GM23338 (cell line): ENCODE measurements at regions not wholly inside any gene's neighbourhood (a gene's known extent, or its start where the extent isn't known, plus 50 kb on each side); places are given as distances from the start of the nearest gene placed in this dataset.

Source experiments
- ATAC-seq: fragments of 200-7000 bp; cut with Tn5 transposase; 3 replicates; pipeline ENCODE4 v1.9.1; 2020
- DNase-seq: peaks from one replicate; pipeline ENCODE4 v3.0.0-alpha.2; 2015; ENCODE audit warnings: low spot score
- H2AFZ ChIP-seq: fragments of 200-600 bp; sonication (generic); 2 replicates; pipeline ENCODE4 v1.8.0; 2016; ENCODE audit warnings: antibody characterized with exemption, mild to moderate bottlenecking, moderate library complexity
- H3F3A ChIP-seq: fragments of 200-600 bp; sonication (generic); replicated peaks from 2 replicates; pipeline ENCODE4 v1.8.0; 2017; ENCODE audit warnings: antibody characterized with exemption, mixed run types, low read depth
- H3K27ac ChIP-seq: fragments of 200-600 bp; sonication (generic); 2 replicates; pipeline ENCODE4 v1.6.1; 2016; ENCODE audit warnings: low read depth
- H3K27me3 ChIP-seq: fragments of 200-600 bp; sonication (generic); 2 replicates; pipeline ENCODE4 v1.8.0; 2016; ENCODE audit warnings: mild to moderate bottlenecking, mixed run types, moderate library complexity; ENCODE audit not compliant: insufficient read depth
- H3K36me3 ChIP-seq: fragments of 200-600 bp; sonication (generic); 2 replicates; pipeline ENCODE4 v1.8.0; 2016; ENCODE audit warnings: mild to moderate bottlenecking; ENCODE audit not compliant: insufficient read depth
- H3K4me1 ChIP-seq: fragments of 200-600 bp; sonication (generic); 2 replicates; pipeline ENCODE4 v1.8.0; 2016; ENCODE audit warnings: mild to moderate bottlenecking, moderate library complexity; ENCODE audit not compliant: insufficient read depth
- H3K4me2 ChIP-seq: fragments of 200-600 bp; sonication (generic); 2 replicates; pipeline ENCODE4 v1.7.1; 2017; ENCODE audit warnings: mixed run types
- H3K4me3 ChIP-seq: fragments of 200-600 bp; sonication (generic); 2 replicates; pipeline ENCODE4 v1.6.1; 2016; ENCODE audit warnings: mixed run types
- H3K79me2 ChIP-seq: fragments of 200-600 bp; sonication (generic); replicated peaks from 2 replicates; pipeline ENCODE4 v1.8.0; 2017; ENCODE audit warnings: mild to moderate bottlenecking; ENCODE audit not compliant: insufficient read depth
- H3K9me2 ChIP-seq: fragments of 200-600 bp; sonication (generic); 2 replicates; pipeline ENCODE4 v1.8.0; 2017; ENCODE audit not compliant: insufficient read depth
- H4K20me1 ChIP-seq: fragments of 200-600 bp; sonication (generic); replicated peaks from 2 replicates; pipeline ENCODE4 v1.8.0; 2017; ENCODE audit warnings: mild to moderate bottlenecking; ENCODE audit not compliant: insufficient read depth
- H3K27ac Mint-ChIP-seq: 2 replicates; pipeline ENCODE4 v1.8.0; 2020; ENCODE audit warnings: inconsistent platforms, mild to moderate bottlenecking, moderate library complexity, mixed read lengths
- H3K27me3 Mint-ChIP-seq: 3 replicates; pipeline ENCODE4 v1.8.0; 2022; ENCODE audit warnings: low read depth, mild to moderate bottlenecking, moderate library complexity, mixed read lengths, inconsistent platforms; ENCODE audit not compliant: insufficient read depth, poor library complexity
- H3K36me3 Mint-ChIP-seq: 3 replicates; pipeline ENCODE4 v1.8.0; 2021; ENCODE audit warnings: low read depth, mild to moderate bottlenecking, inconsistent platforms, moderate library complexity, mixed read lengths
- H3K4me1 Mint-ChIP-seq: 3 replicates; pipeline ENCODE4 v1.8.0; 2020; ENCODE audit warnings: mild to moderate bottlenecking, inconsistent platforms, mixed read lengths
- H3K4me3 Mint-ChIP-seq: 3 replicates; pipeline ENCODE4 v1.8.0; 2021; ENCODE audit warnings: moderate library complexity, mild to moderate bottlenecking, inconsistent platforms, mixed read lengths
- H3K9me3 Mint-ChIP-seq: 3 replicates; pipeline ENCODE4 v1.8.0; 2020; ENCODE audit warnings: moderate library complexity, mild to moderate bottlenecking, inconsistent platforms, mixed read lengths
- CREB1 ChIP-seq: fragments of 250-450 bp; sonication (Bioruptor Pico); IDR thresholded peaks from 2 replicates; pipeline ENCODE4 v1.5.0; 2020; ENCODE audit warnings: low read depth, mild to moderate bottlenecking, moderate library complexity
- EZH2 ChIP-seq: fragments of 200-600 bp; sonication (generic); IDR thresholded peaks from one replicate; pipeline ENCODE4 v1.8.0; 2017; ENCODE audit warnings: antibody characterized with exemption, mild to moderate bottlenecking, low read depth; ENCODE audit not compliant: unreplicated experiment
- EZH2phosphoT487 ChIP-seq: fragments of 200-600 bp; sonication (generic); IDR thresholded peaks from one replicate; pipeline ENCODE4 v1.8.1; 2018; ENCODE audit warnings: antibody characterized with exemption; ENCODE audit not compliant: unreplicated experiment
- JUNB ChIP-seq: IDR thresholded peaks from one replicate; pipeline ENCODE4 v1.6.1; 2016; ENCODE audit warnings: antibody characterized with exemption; ENCODE audit not compliant: unreplicated experiment
- NANOG ChIP-seq: IDR thresholded peaks from 2 replicates; pipeline ENCODE4 v1.6.1; 2016; ENCODE audit warnings: antibody characterized with exemption, borderline replicate concordance
- POLR2AphosphoS5 ChIP-seq: IDR thresholded peaks from 2 replicates; pipeline ENCODE4 v1.6.1; 2016; ENCODE audit warnings: antibody characterized with exemption, low read depth
- REST ChIP-seq: IDR thresholded peaks from one replicate; pipeline ENCODE4 v1.6.1; 2018; ENCODE audit warnings: antibody characterized with exemption; ENCODE audit not compliant: unreplicated experiment
- ZNF114 ChIP-seq: fragments of 250-450 bp; sonication (Bioruptor Pico); IDR thresholded peaks from 2 replicates; pipeline ENCODE4 v1.5.0; 2020; ENCODE audit warnings: mild to moderate bottlenecking, moderate library complexity
- ZNF331 ChIP-seq: fragments of 250-450 bp; sonication (Bioruptor Pico); IDR thresholded peaks from 2 replicates; pipeline ENCODE4 v1.5.0; 2020; ENCODE audit warnings: low read depth, mild to moderate bottlenecking, moderate library complexity
- ZNF462 ChIP-seq: fragments of 250-450 bp; sonication (Bioruptor Pico); IDR thresholded peaks from 2 replicates; pipeline ENCODE4 v1.5.0; 2020; ENCODE audit warnings: mild to moderate bottlenecking, moderate library complexity

GRCh38 chr12:67797185-67797741 lies 148.7 kb downstream of the DYRK2 start (continued):
- TF ChIP-seq ZNF462 = no peak
- no peak for TF ChIP-seq ZNF114
- TF ChIP-seq EZH2phosphoT487 = no peak
- no peak for TF ChIP-seq ZNF331 (CRISPR knock-in tag)
- no peak for TF ChIP-seq NANOG
- no peak for TF ChIP-seq CREB1 (CRISPR knock-in tag)

- no peaks in the 10 kb centered on the region for H3K9me3 Mint-ChIP-seq
- no peak overlapping the region for H3K4me3 ChIP-seq
- H3K27me3 ChIP-seq = no peaks in the 10 kb centered on the region
- no peaks in the 10 kb centered on the region for H3K79me2 ChIP-seq
- DNase-seq (no peak), ATAC-seq (no peak)
- no peaks in the 10 kb centered on the region for H3K27me3 Mint-ChIP-seq
- H3F3A ChIP-seq = no peaks in the 10 kb centered on the region
- H3K9me2 ChIP-seq = 0 out of 2 replicates have a peak, but pooled peaks cover 2% of the 10 kb centered on the region
- no peak overlapping the region for H3K27ac ChIP-seq
- H3K4me1 ChIP-seq = peaks cover 4% of the 10 kb centered on the region; the same call in 1 of the 2 replicates
- H3K36me3 Mint-ChIP-seq = no peaks in the 10 kb centered on the region
- no peak overlapping the region for H3K4me3 Mint-ChIP-seq
- H2AFZ ChIP-seq = no peak overlapping the region
- H3K27ac Mint-ChIP-seq = no peak overlapping the region
- peaks cover 3% of the 10 kb centered on the region for H3K4me1 Mint-ChIP-seq
- no peaks in the 10 kb centered on the region for H3K36me3 ChIP-seq
- no peaks in the 10 kb centered on the region for H4K20me1 ChIP-seq
- no peak overlapping the region for H3K4me2 ChIP-seq
- TF ChIP-seq JUNB (no peak), ZNF114 (no peak), POLR2AphosphoS5 (no peak), EZH2 (no peak), REST (no peak)
These were observed 149.2 kb downstream of the DYRK2 start for GRCh38 chr12:67797753-67798152.
